ENCODE measurements at regions not wholly inside any gene's neighbourhood (a gene's known extent, or its start where the extent isn't known, plus 50 kb on each side); places are given as distances from the start of the nearest gene placed in this dataset.

DNA sequence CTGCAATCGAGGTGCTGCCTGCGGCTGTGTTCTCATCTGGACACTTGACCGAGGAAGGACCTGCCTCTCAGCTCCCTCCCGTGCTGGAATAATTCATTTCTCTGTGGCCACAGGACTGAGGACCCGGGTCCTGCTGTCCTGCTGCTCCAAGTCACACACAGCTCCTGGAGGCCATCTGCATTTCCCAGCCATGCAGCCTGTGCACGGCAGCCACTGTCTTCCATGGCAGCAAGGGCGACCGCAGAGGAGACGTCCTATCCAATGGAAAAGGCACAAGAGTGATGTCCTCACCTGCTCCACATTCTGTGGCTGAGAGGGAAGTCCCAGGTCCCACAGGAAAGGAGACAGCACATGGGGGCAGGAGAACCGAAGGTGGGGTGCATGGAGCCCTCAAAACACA is 495.8 kb downstream of the BRD1 start:
- no peak for DNase-seq

- no peak for DNase-seq
These were observed 496.4 kb downstream of the BRD1 start for GRCh38 chr22:49331223-49331815.

GRCh38 chr22:49330421-49331222 is 497.1 kb downstream of the BRD1 start:
- DNase-seq, result no peak

- DNase-seq, result no peak
These were observed 498.0 kb downstream of the BRD1 start for GRCh38 chr22:49329636-49330035.

DNA sequence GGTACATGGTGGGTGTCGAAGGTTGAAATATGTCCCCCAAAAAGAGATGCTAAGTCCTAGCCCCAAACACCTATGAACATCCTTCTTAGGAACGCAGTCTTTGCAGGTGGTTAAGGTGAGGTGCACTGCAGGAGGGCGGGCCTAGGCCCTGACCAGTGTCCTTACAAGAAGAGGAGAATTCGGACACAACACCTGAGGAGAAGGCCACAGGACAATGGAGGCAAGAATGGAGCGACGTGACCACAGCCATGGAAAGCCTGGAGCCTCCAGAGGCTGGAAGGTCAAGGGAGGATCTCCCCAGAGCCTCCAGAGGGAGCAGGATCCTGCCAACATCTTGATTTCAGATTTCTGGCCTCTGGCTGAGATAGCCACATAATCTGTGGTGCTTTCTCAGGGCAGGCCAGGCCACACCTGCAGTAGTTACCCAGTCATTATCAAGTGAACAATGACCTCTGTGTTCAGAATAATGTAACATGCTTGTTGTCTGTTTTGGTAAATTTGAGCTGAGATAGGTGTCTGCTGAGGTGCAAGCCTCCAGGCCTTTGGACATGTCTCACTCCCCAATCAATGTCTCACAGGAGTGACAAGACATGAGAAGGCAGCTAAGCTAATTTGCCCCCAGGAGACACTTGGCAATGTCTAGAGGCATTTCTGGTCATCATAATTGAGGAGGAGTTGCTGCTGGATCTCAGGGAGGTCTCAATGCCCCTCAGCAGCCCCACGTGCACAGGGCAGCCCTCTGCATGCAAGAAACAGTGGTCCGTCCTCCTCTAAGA is 498.9 kb downstream of the BRD1 start:
- no peak for DNase-seq

DNA sequence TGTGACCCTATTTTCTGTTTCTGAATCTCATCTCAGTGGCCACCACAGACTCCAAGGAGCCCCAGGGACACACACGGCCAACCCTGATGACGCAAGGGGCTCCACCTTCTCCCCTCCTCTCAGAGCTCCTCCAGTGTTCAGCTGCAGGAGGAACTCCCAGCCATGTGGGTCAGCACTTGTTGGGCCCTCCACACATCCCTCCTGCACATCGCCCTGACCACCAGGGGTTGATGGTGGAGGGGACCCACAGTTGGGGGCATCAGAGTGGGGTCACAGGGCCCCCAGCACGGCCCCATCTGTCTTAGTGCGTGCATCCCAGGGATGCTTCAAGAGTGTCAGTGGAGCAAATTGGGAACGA is 499.6 kb downstream of the BRD1 start:
- no peak for DNase-seq

- DNase-seq, result no peak
These were observed 500.1 kb downstream of the BRD1 start for GRCh38 chr22:49327411-49328117.

GRCh38 chr22:49326558-49326957 is 501.1 kb downstream of the BRD1 start:
- DNase-seq, result no peak

- DNase-seq, result no peak
These were observed 501.9 kb downstream of the BRD1 start for GRCh38 chr22:49325531-49326395.

- DNase-seq, result no peak
These were observed 502.9 kb downstream of the BRD1 start for GRCh38 chr22:49324527-49325491.

DNA sequence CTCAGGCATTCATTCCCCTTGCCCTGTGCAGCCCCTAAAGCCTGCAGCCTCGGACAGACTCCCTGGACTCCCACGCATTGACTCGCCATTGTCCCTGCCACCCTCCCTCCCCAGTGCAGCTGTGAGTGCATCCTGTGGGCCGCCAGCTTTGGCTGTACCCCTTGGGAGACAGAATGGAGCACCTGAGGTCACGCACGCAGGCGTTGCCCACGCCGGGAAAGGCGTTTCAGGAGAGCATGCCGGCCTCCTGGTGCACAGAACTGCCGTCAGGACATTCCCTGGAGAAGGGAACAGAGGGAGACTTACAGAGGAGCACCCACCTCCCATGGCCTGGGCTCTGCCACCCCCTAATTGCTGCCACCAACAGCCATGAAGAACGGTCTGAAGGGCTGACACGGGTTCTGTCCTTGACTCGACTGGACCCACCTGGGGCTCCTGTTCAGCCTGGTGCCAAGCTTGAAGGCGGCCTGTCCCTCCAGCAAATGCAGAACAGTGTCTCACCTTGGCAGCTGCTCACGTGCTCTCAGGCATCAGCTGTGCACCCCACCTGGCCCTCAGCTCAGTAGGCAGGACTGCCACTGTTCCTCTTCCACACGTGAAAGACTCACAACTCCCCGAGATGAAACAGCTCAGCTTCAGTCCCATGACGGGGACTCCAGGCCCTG is 503.8 kb downstream of the BRD1 start:
- DNase-seq, result no peak

DNA sequence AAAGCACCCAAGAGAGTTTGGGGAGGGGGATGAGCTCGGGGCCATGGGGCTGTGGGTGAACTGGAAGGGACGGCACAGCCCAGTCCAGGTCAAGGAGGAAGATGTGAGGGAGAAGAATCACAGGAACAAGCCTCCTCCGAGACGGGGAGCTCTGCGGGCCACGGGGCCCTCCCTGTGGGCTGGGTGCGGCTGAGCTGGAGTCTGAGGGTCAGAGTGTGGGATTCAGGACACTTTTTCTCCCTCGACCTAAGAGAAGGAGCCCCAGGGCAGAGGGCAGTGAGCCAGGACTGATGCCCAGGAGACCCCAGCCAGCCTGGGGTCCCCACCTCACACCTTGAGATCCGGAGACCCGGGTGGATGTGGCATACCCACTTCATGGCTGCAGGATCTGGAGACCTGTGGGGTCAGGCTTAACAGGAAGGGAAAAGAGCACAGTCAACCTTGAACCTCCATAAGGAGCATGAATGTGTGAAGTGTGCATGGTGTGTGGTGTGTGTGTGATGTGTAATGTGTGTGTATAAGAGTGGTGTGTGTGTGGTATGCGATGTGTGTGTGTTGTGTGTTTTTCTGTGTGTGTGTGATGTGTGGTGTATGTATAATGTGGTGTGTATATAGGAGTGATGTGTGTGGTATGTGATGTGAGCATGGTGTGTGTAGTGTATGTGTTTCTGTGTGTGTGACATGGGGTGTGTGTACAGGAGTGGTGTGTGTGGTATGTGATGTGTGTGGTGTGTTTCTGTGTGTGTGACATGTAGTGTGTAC is 504.6 kb downstream of the BRD1 start:
- DNase-seq, result no peak

- no peak for DNase-seq
These were observed 505.4 kb downstream of the BRD1 start for GRCh38 chr22:49322231-49322630.

GRCh38 chr22:49321477-49322055 is 506.1 kb downstream of the BRD1 start:
- no peak for DNase-seq

DNA sequence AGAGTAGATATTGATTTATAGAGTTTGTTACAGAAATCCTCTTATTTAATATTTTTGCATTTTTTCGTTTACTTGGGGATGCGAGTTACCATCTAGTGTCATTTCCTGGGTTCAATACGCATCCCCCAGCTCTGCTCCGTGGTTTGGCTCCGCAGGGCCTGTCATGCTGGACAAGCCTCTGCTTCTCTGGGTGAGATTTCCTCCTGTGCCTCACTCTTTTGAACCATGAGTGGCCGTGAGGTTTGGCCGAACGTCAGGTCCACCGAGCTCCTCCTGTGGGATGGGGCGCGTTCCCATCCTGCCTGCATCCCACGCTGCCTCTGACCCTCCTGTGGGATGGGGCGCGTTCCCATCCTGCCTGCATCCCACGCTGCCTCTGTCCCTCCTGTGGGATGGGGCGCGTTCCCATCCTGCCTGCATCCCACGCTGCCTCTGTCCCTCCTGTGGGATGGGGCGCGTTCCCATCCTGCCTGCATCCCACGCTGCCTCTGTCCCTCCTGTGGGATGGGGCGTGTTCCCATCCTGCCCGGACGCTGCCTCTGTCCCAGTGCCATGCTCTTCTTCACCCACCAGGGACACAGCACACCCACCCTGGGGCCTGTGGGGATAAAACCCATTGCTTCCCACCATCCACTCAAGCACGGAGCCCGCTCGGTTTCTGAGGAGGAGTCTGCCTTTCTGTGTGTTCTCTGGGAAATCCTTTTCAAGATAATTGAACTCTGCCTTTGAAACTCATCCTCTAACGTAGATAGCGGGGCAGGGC is 506.8 kb downstream of the BRD1 start:
- no peak for DNase-seq

GRCh38 chr22:49317369-49317768 is 510.3 kb downstream of the BRD1 start:
- DNase-seq, result no peak

DNA sequence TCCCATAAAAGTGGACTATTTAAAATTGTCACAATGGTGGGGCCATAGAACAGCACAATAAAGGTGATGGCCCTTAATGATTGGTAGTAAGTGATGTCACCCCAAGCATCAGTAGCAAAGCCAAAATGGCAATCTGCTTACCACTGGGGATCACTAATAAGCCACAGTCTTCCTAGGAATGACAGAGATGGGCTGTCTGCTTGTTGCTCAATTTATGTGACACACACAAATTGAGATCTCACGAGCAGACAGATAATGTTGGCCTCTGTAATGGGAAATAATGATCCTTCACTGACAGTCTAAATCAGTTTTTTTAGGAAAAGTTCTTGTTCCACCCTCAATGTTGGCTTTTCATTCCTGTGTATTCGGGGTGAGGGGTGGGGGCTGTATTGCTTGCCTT is 515.1 kb downstream of the BRD1 start:
- DNase-seq, result no peak

DNA sequence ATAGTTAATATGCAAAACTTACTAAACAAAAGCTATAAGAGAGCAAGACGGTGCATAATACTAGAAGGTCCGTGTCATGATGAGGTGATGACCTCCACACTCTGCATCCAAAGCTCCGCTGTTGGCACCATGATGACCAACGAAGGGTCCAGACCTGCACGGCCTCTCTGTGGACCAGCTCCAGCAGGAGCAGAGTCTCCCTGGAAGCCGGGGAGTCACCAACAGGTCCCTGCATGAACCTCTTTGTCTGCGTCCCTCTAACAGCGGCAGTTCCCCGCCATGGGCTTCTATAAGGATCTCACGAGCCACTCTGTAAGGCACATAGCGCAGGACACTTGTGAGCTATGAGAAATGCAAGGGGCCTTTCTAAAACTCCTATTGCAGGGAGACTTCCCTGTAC is 517.3 kb downstream of the BRD1 start:
- no peak for DNase-seq

- peak; percentile 2 for DNase-seq
These were observed 519.4 kb downstream of the BRD1 start for GRCh38 chr22:49308300-49308699.
